Glomerular endothelial cell (primary cell): ENCODE measurements at regions not wholly inside any gene's neighbourhood (a gene's known extent, or its start where the extent isn't known, plus 50 kb on each side); places are given as distances from the start of the nearest gene placed in this dataset.
A peak's percentile ranks its signal among the peaks of the same experiment; 100 is the strongest.
"Not testable (repeated sequence)": the region's sequence is repeated elsewhere in the genome, so short reads cannot be mapped to it uniquely, and the experiment has no call there.

ENCODE experiments used
- DNase-seq: peaks from one replicate; pipeline ENCODE4 v3.0.0-alpha.2; 2011; ENCODE audit warnings: low read depth, low spot score; ENCODE audit errors: extremely low read depth

GRCh38 chr1:168457296-168457695, 86.5 kb downstream of the XCL2 start:
- not testable (repeated sequence) for DNase-seq

- no peak for DNase-seq
These were observed 88.0 kb downstream of the XCL2 start for GRCh38 chr1:168455764-168456163.

- DNase-seq, result no peak
These were observed 89.5 kb downstream of the XCL2 start for GRCh38 chr1:168454211-168454815.

- DNase-seq, result no peak
These were observed 90.7 kb downstream of the XCL2 start for GRCh38 chr1:168453056-168453455.

GRCh38 chr1:168452329-168452728, 91.5 kb downstream of the XCL2 start:
- DNase-seq, result no peak

GRCh38 chr1:168447871-168448270, 95.9 kb downstream of the XCL2 start:
- DNase-seq, result no peak

GRCh38 chr1:168446081-168446480, 97.7 kb downstream of the XCL2 start:
- no peak for DNase-seq

GRCh38 chr1:168443899-168444298, 99.9 kb downstream of the XCL2 start:
- DNase-seq, result no peak

GRCh38 chr1:168443356-168443755, 100.4 kb downstream of the XCL2 start:
- DNase-seq, result no peak

- no peak for DNase-seq
These were observed 100.9 kb downstream of the XCL2 start for GRCh38 chr1:168442931-168443330.

- no peak for DNase-seq
These were observed 102.1 kb downstream of the XCL2 start for GRCh38 chr1:168441745-168442144.

- peak; percentile 27 for DNase-seq
These were observed 104.1 kb downstream of the XCL2 start for GRCh38 chr1:168439456-168440375.

GRCh38 chr1:168438626-168439025, 105.2 kb downstream of the XCL2 start:
- DNase-seq, result no peak

- DNase-seq, result no peak
These were observed 106.0 kb downstream of the XCL2 start for GRCh38 chr1:168437821-168438220.

GRCh38 chr1:168435439-168435838, 108.4 kb downstream of the XCL2 start:
- DNase-seq, result no peak

GRCh38 chr1:168433238-168433637, 110.6 kb downstream of the XCL2 start:
- DNase-seq, result no peak

- DNase-seq, result no peak
These were observed 111.9 kb downstream of the XCL2 start for GRCh38 chr1:168431882-168432281.

GRCh38 chr1:168430321-168430720, 113.5 kb downstream of the XCL2 start:
- no peak for DNase-seq

- no peak for DNase-seq
These were observed 115.6 kb downstream of the XCL2 start for GRCh38 chr1:168428063-168428731.

- no peak for DNase-seq
These were observed 116.7 kb downstream of the XCL2 start for GRCh38 chr1:168427051-168427450.

- no peak for DNase-seq
These were observed 119.5 kb downstream of the XCL2 start for GRCh38 chr1:168424281-168424680.
